ENCODE measurements at regions not wholly inside any gene's neighbourhood (a gene's known extent, or its start where the extent isn't known, plus 50 kb on each side); places are given as distances from the start of the nearest gene placed in this dataset.

- TF ChIP-seq, protein P1, sequence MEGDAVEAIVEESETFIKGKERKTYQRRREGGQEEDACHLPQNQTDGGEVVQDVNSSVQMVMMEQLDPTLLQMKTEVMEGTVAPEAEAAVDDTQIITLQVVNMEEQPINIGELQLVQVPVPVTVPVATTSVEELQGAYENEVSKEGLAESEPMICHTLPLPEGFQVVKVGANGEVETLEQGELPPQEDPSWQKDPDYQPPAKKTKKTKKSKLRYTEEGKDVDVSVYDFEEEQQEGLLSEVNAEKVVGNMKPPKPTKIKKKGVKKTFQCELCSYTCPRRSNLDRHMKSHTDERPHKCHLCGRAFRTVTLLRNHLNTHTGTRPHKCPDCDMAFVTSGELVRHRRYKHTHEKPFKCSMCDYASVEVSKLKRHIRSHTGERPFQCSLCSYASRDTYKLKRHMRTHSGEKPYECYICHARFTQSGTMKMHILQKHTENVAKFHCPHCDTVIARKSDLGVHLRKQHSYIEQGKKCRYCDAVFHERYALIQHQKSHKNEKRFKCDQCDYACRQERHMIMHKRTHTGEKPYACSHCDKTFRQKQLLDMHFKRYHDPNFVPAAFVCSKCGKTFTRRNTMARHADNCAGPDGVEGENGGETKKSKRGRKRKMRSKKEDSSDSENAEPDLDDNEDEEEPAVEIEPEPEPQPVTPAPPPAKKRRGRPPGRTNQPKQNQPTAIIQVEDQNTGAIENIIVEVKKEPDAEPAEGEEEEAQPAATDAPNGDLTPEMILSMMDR (IDR thresholded peaks at IDR 0.05; ENCODE audit: low read length, missing control alignments) = no peak
- H3K4me3 ChIP-seq (replicated peaks; ENCODE audit: low read depth, low read length) = no peak overlapping the region
- no peak for DNase-seq (ENCODE audit: low read depth)
Observed at GRCh38 chr5:74177961-74178360, 462.6 kb downstream of the ENC1 start.

GRCh38 chr5:74174366-74174765, 466.2 kb downstream of the ENC1 start:
- no peak for DNase-seq (ENCODE audit: low read depth)
- TF ChIP-seq, protein P1 (IDR thresholded peaks at IDR 0.05; ENCODE audit: low read length, missing control alignments) = no peak
- no peak overlapping the region for H3K4me3 ChIP-seq (replicated peaks; ENCODE audit: low read depth, low read length)

DNA sequence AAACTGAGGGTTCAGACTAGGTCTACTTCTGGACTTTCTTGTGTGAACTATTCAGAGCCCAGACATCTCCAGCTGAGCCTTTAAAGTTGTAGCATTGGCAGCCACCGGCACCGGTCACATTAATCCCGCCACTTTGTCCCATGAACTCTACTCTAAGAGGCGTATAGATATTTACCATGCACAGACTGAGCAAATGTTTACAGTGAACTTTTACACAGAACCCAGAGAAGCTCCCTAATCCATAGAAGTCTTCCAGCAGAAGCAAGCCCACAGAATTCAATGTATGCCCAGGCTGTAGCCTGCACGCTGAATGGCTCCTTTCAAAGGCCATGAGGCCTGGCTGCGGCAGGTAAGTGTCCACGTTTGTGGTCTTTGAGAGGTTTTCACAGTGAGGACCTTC, 466.9 kb downstream of the ENC1 start:
- no peak for DNase-seq (ENCODE audit: low read depth)
- TF ChIP-seq, protein P1 (IDR thresholded peaks at IDR 0.05; ENCODE audit: low read length, missing control alignments) = no peak
- no peak overlapping the region for H3K4me3 ChIP-seq (replicated peaks; ENCODE audit: low read depth, low read length)

DNA sequence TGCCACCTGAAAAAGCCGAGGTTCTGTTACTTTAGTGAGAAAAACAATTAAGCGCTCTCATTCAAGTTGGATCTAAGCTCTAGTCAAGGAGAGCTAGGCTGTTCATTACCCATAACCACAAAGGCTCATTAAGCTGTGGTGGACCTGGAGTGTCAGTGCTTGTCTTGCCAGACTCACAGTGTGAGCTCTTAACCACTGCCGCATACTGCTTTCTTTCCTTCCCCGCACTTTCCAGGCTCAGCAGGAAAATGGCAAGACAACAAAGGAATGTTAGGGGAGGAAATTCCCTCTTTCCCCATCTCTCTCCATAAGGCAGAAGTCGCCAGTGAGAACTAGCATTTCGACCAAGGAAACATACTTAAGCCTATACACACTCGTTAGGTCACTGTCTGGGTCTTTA, 467.3 kb downstream of the ENC1 start:
- TF ChIP-seq, protein P1 (IDR thresholded peaks at IDR 0.05; ENCODE audit: low read length, missing control alignments) = no peak
- no peak overlapping the region for H3K4me3 ChIP-seq (replicated peaks; ENCODE audit: low read depth, low read length)
- DNase-seq (ENCODE audit: low read depth) = no peak

- H3K4me3 ChIP-seq (replicated peaks; ENCODE audit: low read depth, low read length) = no peak overlapping the region
- TF ChIP-seq, protein P1 (IDR thresholded peaks at IDR 0.05; ENCODE audit: low read length, missing control alignments) = no peak
- DNase-seq (ENCODE audit: low read depth) = no peak
Observed at GRCh38 chr5:74169701-74170100, 470.8 kb downstream of the ENC1 start.

DNA sequence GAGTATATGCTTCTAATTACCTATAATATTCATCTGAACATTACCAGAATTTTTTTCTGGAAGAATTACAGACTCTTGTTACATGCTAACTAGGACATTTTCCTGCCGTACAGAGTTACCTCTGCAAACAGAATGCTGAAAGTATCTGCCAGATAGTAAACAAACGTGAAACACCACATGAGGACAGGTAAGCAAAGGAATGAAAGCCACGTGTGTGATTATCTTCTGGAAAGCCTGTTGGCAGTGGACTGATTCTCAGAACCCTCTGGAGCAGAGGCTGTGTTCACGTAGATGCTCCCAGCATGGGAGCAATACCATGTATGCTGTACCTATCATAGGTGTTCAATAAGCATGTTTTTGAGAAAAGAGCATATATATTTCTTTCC, 472.6 kb downstream of the ENC1 start:
- TF ChIP-seq, protein P1 (IDR thresholded peaks at IDR 0.05; ENCODE audit: low read length, missing control alignments) = no peak
- no peak for DNase-seq (ENCODE audit: low read depth)
- H3K4me3 ChIP-seq (replicated peaks; ENCODE audit: low read depth, low read length) = no peak overlapping the region

- TF ChIP-seq, protein P1 (IDR thresholded peaks at IDR 0.05; ENCODE audit: low read length, missing control alignments) = no peak
- H3K4me3 ChIP-seq (replicated peaks; ENCODE audit: low read depth, low read length) = no peak overlapping the region
- DNase-seq (ENCODE audit: low read depth) = peak; percentile 88
Observed at GRCh38 chr5:74167206-74167929, 473.2 kb downstream of the ENC1 start.
